OCI-LY1 (cell line): ENCODE measurements at regions not wholly inside any gene's neighbourhood (a gene's known extent, or its start where the extent isn't known, plus 50 kb on each side); places are given as distances from the start of the nearest gene placed in this dataset.

Experiments
- H2AFZ ChIP-seq: fragments of 200-600 bp; sonication (generic), shearing (Covaris generic); 2 replicates; pipeline ENCODE4 v1.6.0; 2014; ENCODE audit warnings: antibody characterized with exemption, mild to moderate bottlenecking, low read length
- H3F3A ChIP-seq: fragments of 200-600 bp; sonication (generic), shearing (Covaris generic); 2 replicates; pipeline ENCODE4 v1.6.0; 2014; ENCODE audit warnings: mild to moderate bottlenecking, antibody characterized with exemption, low read length, moderate library complexity; ENCODE audit not compliant: insufficient read depth
- H3K27ac ChIP-seq: fragments of 200-600 bp; sonication (generic); 2 replicates; pipeline ENCODE4 v1.5.1; 2014; ENCODE audit warnings: low read length, mixed run types, mild to moderate bottlenecking, low read depth; ENCODE audit not compliant: poor library complexity, severe bottlenecking
- H3K27me3 ChIP-seq: fragments of 200-600 bp; sonication (generic); 2 replicates; pipeline ENCODE4 v1.6.0; 2014; ENCODE audit warnings: antibody characterized with exemption, mild to moderate bottlenecking, low read length, moderate library complexity; ENCODE audit not compliant: insufficient read depth
- H3K36me3 ChIP-seq: fragments of 200-600 bp; sonication (generic); 2 replicates; pipeline ENCODE4 v1.6.1; 2014; ENCODE audit warnings: mild to moderate bottlenecking, antibody characterized with exemption, low read length, moderate library complexity, mixed read lengths; ENCODE audit not compliant: insufficient read depth
- H3K4me1 ChIP-seq: fragments of 200-600 bp; sonication (generic); 2 replicates; pipeline ENCODE4 v1.5.1; 2014; ENCODE audit warnings: mild to moderate bottlenecking, low read length, moderate library complexity; ENCODE audit not compliant: insufficient read depth, severe bottlenecking
- H3K4me2 ChIP-seq: fragments of 200-600 bp; sonication (generic), shearing (Covaris generic); 2 replicates; pipeline ENCODE4 v1.6.1; 2014; ENCODE audit warnings: low read length
- H3K4me3 ChIP-seq: fragments of 200-600 bp; sonication (generic); 2 replicates; pipeline ENCODE4 v1.5.1; 2014; ENCODE audit warnings: low read length, low read depth, mild to moderate bottlenecking, mixed read lengths; ENCODE audit not compliant: poor library complexity, severe bottlenecking
- H3K79me2 ChIP-seq: fragments of 200-600 bp; shearing (Covaris generic); 2 replicates; pipeline ENCODE4 v1.6.1; 2016; ENCODE audit warnings: mixed run types, low read length, mixed read lengths; ENCODE audit not compliant: insufficient read depth
- H3K9ac ChIP-seq: fragments of 200-600 bp; sonication (generic), shearing (Covaris generic); 2 replicates; pipeline ENCODE4 v1.6.1; 2014; ENCODE audit warnings: mild to moderate bottlenecking, low read length, mixed read lengths
- H3K9me2 ChIP-seq: fragments of 200-600 bp; sonication (generic), shearing (Covaris generic); 2 replicates; pipeline ENCODE4 v1.6.1; 2014; ENCODE audit warnings: low read depth, mild to moderate bottlenecking, low read length, mixed read lengths
- H3K9me3 ChIP-seq: fragments of 200-600 bp; shearing (Covaris generic); 2 replicates; pipeline ENCODE4 v1.6.1; 2014; ENCODE audit warnings: low read length, mixed read lengths
- H4K20me1 ChIP-seq: fragments of 200-600 bp; sonication (generic), shearing (Covaris generic); 2 replicates; pipeline ENCODE4 v1.6.0; 2016; ENCODE audit warnings: mild to moderate bottlenecking, low read length; ENCODE audit not compliant: insufficient read depth
- EZH2 ChIP-seq: fragments of 200-600 bp; sonication (generic), shearing (Covaris generic); IDR thresholded peaks from 2 replicates; pipeline ENCODE4 v1.8.0; 2017; ENCODE audit warnings: borderline replicate concordance, mixed run types, mild to moderate bottlenecking, antibody characterized with exemption, low read length, moderate library complexity, mixed read lengths
- TF ChIP-seq, protein P1 (sequence below): fragments of 200-600 bp; sonication (generic), shearing (Covaris generic); IDR thresholded peaks from 2 replicates; pipeline ENCODE4 v1.5.1; 2017; ENCODE audit warnings: mild to moderate bottlenecking, antibody characterized with exemption, low read length, moderate library complexity, mixed read lengths

GRCh38 chr18:8942909-8943545 is 159.5 kb upstream of the NDUFV2 start:
- H4K20me1 ChIP-seq = no peaks in the 10 kb centered on the region
- no peak overlapping the region for H3K9ac ChIP-seq
- H3K9me2 ChIP-seq = no peaks in the 10 kb centered on the region
- no peaks in the 10 kb centered on the region for H3K27me3 ChIP-seq
- H3K79me2 ChIP-seq = no peaks in the 10 kb centered on the region
- H3F3A ChIP-seq = no peaks in the 10 kb centered on the region
- H3K4me1 ChIP-seq = peaks cover 35% of the 10 kb centered on the region
- no peak overlapping the region for H3K27ac ChIP-seq
- no peaks in the 10 kb centered on the region for H3K36me3 ChIP-seq
- no peak overlapping the region for H3K4me2 ChIP-seq
- no peak overlapping the region for H2AFZ ChIP-seq
- TF ChIP-seq EZH2 = no peak
- TF ChIP-seq, protein P1, sequence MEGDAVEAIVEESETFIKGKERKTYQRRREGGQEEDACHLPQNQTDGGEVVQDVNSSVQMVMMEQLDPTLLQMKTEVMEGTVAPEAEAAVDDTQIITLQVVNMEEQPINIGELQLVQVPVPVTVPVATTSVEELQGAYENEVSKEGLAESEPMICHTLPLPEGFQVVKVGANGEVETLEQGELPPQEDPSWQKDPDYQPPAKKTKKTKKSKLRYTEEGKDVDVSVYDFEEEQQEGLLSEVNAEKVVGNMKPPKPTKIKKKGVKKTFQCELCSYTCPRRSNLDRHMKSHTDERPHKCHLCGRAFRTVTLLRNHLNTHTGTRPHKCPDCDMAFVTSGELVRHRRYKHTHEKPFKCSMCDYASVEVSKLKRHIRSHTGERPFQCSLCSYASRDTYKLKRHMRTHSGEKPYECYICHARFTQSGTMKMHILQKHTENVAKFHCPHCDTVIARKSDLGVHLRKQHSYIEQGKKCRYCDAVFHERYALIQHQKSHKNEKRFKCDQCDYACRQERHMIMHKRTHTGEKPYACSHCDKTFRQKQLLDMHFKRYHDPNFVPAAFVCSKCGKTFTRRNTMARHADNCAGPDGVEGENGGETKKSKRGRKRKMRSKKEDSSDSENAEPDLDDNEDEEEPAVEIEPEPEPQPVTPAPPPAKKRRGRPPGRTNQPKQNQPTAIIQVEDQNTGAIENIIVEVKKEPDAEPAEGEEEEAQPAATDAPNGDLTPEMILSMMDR = no peak
- H3K4me3 ChIP-seq = no peak overlapping the region
- H3K9me3 ChIP-seq = peaks cover 10% of the 10 kb centered on the region; the same call in 1 of the 2 replicates

GRCh38 chr18:8943900-8944870 is 158.3 kb upstream of the NDUFV2 start:
- H3K9me3 ChIP-seq = peaks cover 10% of the 10 kb centered on the region; the same call in 1 of the 2 replicates
- H3K4me2 ChIP-seq = no peak overlapping the region; the same call in 1 of the 2 replicates
- peaks cover 37% of the 10 kb centered on the region for H3K4me1 ChIP-seq
- TF ChIP-seq, protein P1 = no peak
- TF ChIP-seq EZH2 = no peak
- H4K20me1 ChIP-seq = no peaks in the 10 kb centered on the region
- H3K4me3 ChIP-seq = no peak overlapping the region
- no peak overlapping the region for H3K9ac ChIP-seq
- no peaks in the 10 kb centered on the region for H3K27me3 ChIP-seq
- H3K9me2 ChIP-seq = no peaks in the 10 kb centered on the region
- H3K27ac ChIP-seq = no peak overlapping the region
- no peaks in the 10 kb centered on the region for H3K79me2 ChIP-seq
- H3K36me3 ChIP-seq = no peaks in the 10 kb centered on the region
- no peak overlapping the region for H2AFZ ChIP-seq
- no peaks in the 10 kb centered on the region for H3F3A ChIP-seq

DNA sequence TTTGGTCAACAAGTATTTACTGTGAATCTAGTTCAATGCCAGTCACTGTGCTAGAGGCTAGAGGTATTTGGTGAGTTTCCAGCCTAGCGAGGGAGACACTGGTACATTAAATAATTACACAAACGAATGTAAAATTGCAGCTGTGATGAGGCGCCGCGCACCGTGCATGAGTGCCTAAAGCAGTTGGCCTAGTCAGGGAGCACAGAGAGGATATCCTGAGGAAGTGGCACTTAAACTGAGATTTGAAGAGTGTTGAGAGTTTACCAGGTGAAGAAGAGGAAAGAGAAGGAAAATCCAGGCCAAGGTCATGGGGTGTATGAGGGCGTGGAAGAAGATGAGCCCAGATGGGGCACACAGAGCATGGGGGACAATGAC is 157.6 kb upstream of the NDUFV2 start:
- no peak overlapping the region for H3K9ac ChIP-seq
- H2AFZ ChIP-seq = no peak overlapping the region
- no peaks in the 10 kb centered on the region for H3K79me2 ChIP-seq
- H3K36me3 ChIP-seq = no peaks in the 10 kb centered on the region
- no peaks in the 10 kb centered on the region for H3K27me3 ChIP-seq
- no peaks in the 10 kb centered on the region for H4K20me1 ChIP-seq
- H3K9me3 ChIP-seq = peaks cover 10% of the 10 kb centered on the region; the same call in 1 of the 2 replicates
- H3K4me2 ChIP-seq = no peak overlapping the region; the same call in 1 of the 2 replicates
- TF ChIP-seq EZH2 = no peak
- TF ChIP-seq, protein P1 = no peak
- H3K4me3 ChIP-seq = no peak overlapping the region
- H3K27ac ChIP-seq = no peak overlapping the region
- no peaks in the 10 kb centered on the region for H3F3A ChIP-seq
- peaks cover 41% of the 10 kb centered on the region for H3K4me1 ChIP-seq
- H3K9me2 ChIP-seq = no peaks in the 10 kb centered on the region
